ENCODE measurements at regions not wholly inside any gene's neighbourhood (a gene's known extent, or its start where the extent isn't known, plus 50 kb on each side); places are given as distances from the start of the nearest gene placed in this dataset.

DNA sequence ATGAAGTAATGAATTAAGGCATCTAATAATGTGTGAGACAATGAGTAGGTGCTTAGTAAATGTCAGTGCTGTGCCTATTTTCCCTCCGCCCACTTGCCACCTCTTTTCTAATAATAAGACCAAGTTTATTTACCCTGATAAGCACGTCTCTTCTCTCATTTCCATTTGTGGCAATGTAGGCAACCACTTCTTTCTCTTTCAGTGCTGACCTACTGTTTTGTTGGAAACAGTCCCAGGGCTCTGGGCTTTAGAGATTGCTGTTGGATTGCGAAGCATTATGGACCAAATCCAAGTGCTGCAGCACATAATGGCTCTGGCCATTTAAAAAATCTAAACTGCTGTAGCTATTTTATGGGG is 141.3 kb upstream of the PLEKHG7 start:
- Histone ChIP-seq H3K4me3 (no peak overlapping the region), H3K4me1 (peaks cover 0 to 41% (median 17%) of the 10 kb centered on the region in 4 donors), H3K27me3 (no peaks in the 10 kb centered on the region), H3K9me3 (no peaks in the 10 kb centered on the region), H3K36me3 (no peaks in the 10 kb centered on the region), H3K27ac (peak overlapping the region; percentile 70 to 92 (median 77))
- DNase-seq (peak in 1 of 3 donors; percentile 83), ATAC-seq (peak; percentile 83 to 95 (median 91))
- WGBS (ENCODE audit: insufficient coverage, low coverage, low lambda C conversion rate, missing lambda C conversion rate): 12% methylated on average over 3 of the region's 3 CpGs
- intact Hi-C loops (cut with DNase I): no loop called here
- peak; percentile 49 for TF ChIP-seq POLR2A (IDR thresholded peaks at IDR 0.05)
- TF ChIP-seq, protein P1, sequence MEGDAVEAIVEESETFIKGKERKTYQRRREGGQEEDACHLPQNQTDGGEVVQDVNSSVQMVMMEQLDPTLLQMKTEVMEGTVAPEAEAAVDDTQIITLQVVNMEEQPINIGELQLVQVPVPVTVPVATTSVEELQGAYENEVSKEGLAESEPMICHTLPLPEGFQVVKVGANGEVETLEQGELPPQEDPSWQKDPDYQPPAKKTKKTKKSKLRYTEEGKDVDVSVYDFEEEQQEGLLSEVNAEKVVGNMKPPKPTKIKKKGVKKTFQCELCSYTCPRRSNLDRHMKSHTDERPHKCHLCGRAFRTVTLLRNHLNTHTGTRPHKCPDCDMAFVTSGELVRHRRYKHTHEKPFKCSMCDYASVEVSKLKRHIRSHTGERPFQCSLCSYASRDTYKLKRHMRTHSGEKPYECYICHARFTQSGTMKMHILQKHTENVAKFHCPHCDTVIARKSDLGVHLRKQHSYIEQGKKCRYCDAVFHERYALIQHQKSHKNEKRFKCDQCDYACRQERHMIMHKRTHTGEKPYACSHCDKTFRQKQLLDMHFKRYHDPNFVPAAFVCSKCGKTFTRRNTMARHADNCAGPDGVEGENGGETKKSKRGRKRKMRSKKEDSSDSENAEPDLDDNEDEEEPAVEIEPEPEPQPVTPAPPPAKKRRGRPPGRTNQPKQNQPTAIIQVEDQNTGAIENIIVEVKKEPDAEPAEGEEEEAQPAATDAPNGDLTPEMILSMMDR (IDR thresholded peaks at IDR 0.05): no peak

DNA sequence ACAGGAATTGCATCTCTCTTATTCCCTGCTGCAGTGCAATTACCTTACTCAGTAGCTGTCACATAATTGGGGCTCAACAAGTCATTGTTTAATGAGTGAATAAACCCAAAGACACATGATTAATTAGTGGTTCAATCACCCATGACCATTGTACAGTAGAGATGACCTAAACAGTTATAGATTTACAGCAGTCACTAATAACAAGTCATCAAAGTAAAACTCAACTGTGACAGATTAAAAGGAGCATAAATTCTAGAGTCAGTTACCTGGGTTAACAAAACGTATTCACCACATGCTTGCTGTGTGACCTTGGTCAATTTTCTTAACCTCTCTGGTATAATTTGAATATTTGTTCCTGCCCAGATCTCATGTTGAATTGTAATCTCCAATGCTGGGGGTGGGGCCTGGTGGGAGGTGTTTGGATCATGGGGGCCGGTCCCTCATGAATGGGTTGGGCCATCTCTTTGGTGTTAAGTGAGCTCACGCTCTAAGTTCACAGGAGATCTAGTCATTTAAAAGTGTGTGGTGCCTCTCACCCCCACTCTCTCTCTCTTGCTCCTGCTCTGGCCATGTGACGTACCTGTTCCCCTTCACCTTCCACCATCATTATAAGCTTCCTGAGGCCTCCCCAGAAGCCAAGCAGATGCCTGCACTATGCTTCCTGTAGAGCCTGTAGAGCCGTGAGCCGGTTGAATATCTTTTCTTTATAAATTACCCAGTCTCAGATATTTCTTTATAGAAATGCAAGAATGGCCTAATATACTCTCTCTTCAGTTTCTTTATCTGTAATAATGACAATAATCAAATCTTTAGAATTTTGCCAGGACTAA is 141.9 kb upstream of the PLEKHG7 start:
- peaks cover 0 to 41% (median 17%) of the 10 kb centered on the region in 4 donors for H3K4me1 ChIP-seq
- H3K9me3 ChIP-seq: no peaks in the 10 kb centered on the region
- no peaks in the 10 kb centered on the region for H3K36me3 ChIP-seq
- WGBS (ENCODE audit: insufficient coverage, low coverage, low lambda C conversion rate, missing lambda C conversion rate): 71% methylated on average over 6 of the region's 6 CpGs
- TF ChIP-seq, protein P1 (IDR thresholded peaks at IDR 0.05): no peak
- TF ChIP-seq POLR2A (IDR thresholded peaks at IDR 0.05): no peak
- H3K27ac ChIP-seq: peak overlapping the region; percentile 70 to 92 (median 77)
- ATAC-seq (peak in 3 of 4 donors; percentile 33 to 54 (median 44)), DNase-seq (no peak)
- no peak overlapping the region for H3K4me3 ChIP-seq
- intact Hi-C loops (cut with DNase I): no loop called here
- H3K27me3 ChIP-seq: no peaks in the 10 kb centered on the region

DNA sequence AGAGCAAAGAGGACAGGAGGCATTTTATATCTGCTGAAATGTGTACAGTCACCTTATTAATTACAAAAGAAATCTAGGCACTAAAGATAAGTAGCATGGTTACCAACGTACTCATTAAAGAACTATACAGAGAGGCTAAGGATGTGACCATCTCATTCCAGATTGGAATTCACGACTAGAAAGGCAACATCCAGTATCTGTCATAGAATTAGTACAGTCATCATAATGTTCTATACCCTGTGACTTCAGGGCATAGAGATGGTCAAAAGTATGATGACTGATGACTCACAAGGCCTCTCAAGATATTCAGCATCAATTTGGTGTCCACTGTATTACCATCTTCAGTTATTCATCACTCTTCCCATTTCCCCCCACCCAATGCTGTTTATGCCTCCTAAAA is 144.0 kb upstream of the PLEKHG7 start:
- intact Hi-C loops (cut with DNase I): no loop called here
- Histone ChIP-seq H3K27ac (peak overlapping the region; percentile 56 to 92 (median 67)), H3K4me3 (no peak overlapping the region), H3K4me1 (peaks cover 0 to 49% (median 22%) of the 10 kb centered on the region in 4 donors), H3K27me3 (no peaks in the 10 kb centered on the region), H3K9me3 (no peaks in the 10 kb centered on the region), H3K36me3 (no peaks in the 10 kb centered on the region)
- ATAC-seq (no peak), DNase-seq (no peak)
- TF ChIP-seq, protein P1 (IDR thresholded peaks at IDR 0.05): no peak
- TF ChIP-seq POLR2A (IDR thresholded peaks at IDR 0.05): no peak
- WGBS (ENCODE audit: insufficient coverage, low coverage, low lambda C conversion rate, missing lambda C conversion rate): 57% methylated on average over 2 of the region's 2 CpGs

DNA sequence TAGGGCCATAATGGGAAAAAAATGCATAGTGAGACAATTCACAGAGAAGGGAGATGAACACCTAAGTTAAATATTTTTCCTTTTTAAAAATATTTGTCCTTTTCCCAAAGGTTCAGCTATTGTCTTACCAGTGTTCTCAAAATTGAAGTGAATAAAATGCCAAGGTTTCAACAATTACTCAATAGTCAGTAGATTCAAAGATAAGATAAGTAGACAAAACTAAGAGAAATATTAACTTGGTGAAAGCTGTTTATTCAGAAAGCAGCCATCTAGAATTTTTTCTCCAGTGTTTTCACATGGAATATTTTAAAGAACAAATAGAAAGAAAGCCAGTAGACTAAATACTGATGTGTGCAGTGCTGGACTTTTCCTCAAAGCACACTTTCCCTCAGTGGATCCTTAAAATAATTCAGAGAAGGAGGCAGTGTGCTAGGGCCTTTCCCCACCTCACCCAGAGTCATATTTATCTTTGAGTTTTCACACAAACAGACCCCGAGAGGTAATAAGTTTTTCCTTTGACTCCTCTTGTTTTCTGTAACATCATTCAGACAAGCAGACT is 144.5 kb upstream of the PLEKHG7 start:
- Histone ChIP-seq H3K36me3 (no peaks in the 10 kb centered on the region), H3K9me3 (no peaks in the 10 kb centered on the region), H3K4me3 (no peak overlapping the region), H3K27me3 (no peaks in the 10 kb centered on the region), H3K27ac (peak overlapping the region; percentile 56 to 92 (median 67)), H3K4me1 (peaks cover 0 to 54% (median 25%) of the 10 kb centered on the region in 4 donors)
- DNase-seq: no peak
- TF ChIP-seq, protein P1 (IDR thresholded peaks at IDR 0.05): no peak
- TF ChIP-seq POLR2A (IDR thresholded peaks at IDR 0.05): no peak
- intact Hi-C loops (cut with DNase I): no loop called here
- WGBS (ENCODE audit: insufficient coverage, low coverage, low lambda C conversion rate, missing lambda C conversion rate): 4% methylated on average over 1 of the region's 1 CpG
- ATAC-seq: peak in 3 of 4 donors; percentile 4 to 43 (median 27)
